Glomerular endothelial cell (primary cell): ENCODE measurements at regions not wholly inside any gene's neighbourhood (a gene's known extent, or its start where the extent isn't known, plus 50 kb on each side); places are given as distances from the start of the nearest gene placed in this dataset.
A peak's percentile ranks its signal among the peaks of the same experiment; 100 is the strongest.

Experiments used
- DNase-seq: peaks from one replicate; pipeline ENCODE4 v3.0.0-alpha.2; 2011; ENCODE audit warnings: low read depth, low spot score; ENCODE audit errors: extremely low read depth

DNA sequence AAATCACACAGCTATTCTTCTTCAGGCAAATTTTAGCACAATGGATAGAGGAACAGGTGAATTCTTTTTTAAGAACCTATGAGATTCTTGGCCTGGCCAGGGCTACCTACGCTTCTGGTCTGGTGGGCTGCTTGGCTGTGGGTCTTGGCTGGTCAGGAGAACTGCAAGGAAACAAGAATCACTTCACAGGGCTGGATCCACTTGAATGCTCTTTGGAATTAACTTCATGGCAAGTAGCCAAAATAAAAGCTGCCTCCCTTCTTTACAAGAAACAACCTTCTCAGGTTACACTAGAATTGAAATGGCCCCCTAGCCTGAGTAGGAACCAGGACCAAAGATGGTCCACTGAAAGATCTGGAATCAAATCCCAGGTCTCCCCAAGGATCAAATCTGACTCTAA is 519.1 kb downstream of the IQCM start:
- no peak for DNase-seq

DNA sequence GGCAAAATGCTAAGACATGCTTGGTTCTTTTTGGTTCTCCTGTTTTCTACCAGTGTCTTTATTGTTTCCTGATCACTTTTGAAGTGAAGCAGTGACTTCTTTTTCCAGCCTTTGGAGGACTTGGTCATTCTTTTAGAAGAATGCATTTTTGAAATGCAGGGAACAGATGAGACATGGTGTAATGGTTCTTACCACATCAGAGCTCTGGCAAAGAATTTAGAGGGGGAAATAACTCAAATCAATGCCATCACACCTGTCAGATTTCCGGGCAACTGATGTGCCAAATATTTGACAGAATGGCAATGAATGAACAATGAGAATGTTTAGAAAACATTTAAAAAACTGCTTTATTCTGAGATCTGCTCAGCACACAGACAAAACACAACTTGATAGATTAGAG is 519.6 kb downstream of the IQCM start:
- DNase-seq, result no peak

DNA sequence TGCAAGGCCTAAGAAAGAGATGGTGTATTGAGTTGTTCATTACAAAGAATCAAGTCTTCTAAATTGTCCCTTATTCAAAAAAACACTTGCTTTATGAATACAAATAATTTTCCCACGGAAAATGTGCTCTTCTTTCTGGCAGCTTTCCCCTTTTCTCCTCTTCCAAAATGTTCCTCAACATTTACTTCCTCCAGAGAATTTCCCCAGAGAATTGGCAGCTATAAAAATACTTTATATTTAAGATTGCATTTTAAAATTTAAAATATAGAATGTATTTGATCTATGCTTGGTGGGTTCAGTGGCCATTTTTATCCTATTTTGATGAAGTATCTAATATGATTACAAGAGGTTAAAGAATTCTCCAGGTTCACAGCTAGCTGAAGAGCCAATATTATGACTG is 521.0 kb downstream of the IQCM start:
- no peak for DNase-seq

DNA sequence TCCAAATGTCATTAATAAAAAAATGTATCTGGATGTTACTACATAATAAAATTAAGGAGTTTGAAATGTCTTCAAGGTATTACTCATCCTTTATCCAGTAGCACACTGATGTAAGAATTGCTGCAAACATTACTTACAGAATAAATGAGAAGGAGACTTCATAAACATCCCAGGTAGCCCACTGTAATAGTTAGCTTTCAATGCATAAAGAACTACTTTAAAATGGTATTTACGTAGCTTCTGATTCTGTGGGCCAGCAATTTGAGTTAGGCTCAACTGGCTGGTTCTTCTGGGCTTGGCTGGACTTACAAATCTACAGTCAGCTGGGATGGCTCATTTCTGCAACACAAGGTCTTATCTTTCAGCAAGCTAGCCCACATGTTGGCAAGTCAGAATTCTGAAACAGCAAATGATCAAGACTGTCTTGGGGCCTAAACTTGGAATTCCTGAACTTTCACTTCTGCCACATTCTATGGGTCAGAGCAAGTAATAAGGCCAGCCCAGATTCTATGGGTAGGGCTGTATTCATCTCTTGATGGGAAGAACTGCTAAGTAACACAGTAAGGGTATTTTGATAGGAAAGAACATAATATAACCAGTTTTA is 522.5 kb downstream of the IQCM start:
- DNase-seq, result no peak

DNA sequence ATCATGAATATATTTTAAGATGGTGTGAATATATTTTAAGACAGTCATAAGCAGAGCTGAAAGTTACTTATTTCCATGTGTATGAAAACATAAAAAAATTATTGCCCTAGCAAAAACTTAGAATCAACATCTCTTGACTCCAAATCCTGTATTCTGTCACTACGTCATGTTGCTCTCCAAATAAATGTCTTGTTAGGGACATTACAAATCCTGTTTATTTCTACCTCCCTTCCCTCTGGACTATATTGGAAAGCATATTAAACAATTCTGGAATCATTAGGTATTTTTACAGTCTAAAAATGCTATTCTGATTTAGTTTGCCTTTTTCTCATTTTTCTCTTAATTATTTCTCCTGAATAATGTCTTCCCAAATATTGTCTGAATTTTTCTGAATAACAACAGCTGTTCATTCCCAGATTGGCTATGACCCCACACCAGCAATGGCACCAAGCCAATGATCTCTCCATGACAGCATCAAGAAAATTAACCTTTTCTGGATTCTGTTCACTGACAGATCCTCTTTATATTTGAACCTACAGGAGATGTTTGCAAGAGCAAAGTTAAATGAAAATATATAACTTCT is 523.1 kb downstream of the IQCM start:
- DNase-seq, result no peak

DNA sequence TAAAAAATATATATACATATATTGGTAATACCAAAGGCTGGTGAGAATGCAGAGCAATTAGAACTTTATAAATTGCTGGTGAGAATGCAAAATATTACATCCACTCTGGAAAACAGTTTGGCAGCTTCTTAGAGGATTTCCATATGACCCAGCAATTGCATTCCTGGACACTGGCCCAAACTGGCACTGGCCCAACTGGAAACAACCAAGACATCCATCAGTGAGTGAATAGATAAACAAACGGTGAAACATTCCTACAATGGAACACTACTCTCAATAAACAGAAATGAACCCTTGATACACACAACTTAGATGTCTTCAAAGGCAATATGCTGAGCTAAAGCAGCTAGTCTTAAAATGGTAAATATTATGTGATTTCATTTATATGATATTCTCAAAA is 524.2 kb downstream of the IQCM start:
- peak; percentile 3 for DNase-seq

DNA sequence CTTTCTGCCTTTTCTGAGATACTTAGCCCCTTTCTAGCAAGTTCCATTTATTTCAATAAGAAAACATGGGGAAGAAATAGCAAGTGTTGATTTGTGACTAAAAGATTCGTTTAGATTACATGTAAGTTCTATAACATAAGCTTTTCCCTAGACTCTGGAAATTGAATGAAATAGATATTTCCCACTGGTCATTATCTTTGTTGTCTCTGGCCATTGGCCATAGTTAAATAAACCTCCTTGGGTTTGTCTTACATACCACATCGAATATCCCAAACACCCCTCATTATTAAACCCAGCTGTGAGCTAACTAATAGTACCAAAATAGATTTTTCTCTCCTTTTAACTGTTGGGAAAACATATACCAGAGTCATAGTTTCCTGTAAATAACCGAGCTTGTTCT is 534.8 kb downstream of the IQCM start:
- no peak for DNase-seq

DNA sequence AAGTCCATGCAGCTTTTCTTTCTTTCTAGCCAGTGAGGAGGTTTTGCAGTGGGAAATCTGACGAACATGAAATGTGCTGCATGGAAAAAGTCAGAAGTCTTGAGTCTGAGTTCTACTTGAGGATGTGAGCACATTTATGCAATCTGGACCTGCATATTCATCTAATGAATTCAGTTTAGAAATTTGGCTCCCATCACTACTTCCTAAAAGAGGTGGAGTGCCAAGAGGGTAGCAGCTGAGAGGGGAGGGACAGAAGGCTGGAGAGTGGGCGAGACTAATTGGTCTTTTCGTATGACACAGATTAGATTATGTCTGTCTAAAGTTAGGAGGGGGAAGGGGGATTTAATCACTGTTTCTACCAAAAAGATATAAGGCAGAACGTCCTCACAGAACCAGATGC is 535.9 kb downstream of the IQCM start:
- no peak for DNase-seq

DNA sequence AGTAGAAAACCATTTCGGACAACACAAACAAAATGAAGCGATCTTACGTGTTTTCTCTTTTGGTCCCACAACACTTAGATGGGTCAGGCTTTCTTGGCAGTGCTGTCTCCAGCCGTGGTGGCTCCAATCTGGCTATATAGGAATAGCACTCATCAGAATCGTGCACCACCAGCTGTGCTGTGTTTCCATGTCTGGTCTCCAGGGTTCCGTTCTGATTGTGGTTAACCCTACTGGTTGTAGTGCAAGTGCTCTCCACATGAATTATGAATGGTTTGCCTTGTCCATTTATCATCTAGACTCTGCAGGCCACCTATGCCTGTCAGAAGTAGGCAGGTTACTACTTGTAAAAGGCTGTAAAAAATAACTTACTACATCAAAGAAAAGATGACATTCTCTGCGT is 536.3 kb downstream of the IQCM start:
- DNase-seq, result no peak

DNA sequence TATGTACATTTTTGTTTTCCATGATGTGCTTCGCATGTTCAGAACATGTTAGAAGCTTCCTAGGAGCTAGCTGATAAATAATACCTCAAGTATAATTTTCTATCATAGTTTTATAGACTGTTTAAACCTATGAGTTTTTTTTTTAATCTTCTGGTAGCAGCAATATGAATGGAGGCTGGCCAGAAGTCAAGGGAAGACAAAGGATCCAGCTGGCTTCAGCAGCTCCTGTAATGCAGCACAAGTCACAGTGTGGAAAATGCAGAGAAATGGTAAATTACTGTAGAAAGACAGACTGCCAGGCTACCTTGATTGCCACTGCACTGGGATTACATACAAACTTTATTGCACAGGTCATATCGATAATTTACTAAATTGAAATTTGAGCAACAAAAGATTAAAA is 537.9 kb downstream of the IQCM start:
- no peak for DNase-seq

DNA sequence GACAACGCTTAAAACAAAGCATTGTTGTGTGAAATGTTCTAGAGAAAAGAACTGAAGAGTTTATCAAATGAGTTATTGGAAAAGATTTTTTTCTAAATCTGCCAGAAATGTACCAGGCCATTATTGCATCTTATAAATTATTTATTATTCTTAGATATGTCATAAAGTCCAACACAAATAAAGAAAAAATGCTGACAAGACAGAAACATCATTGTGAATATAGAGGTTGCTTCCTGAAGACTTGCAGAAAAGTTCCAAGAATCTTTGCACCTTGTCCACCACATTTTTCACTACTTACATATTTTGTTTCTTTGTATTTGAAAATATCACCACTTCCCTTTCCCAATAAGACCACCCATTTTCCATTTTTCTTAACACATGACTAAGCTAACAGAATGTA is 545.8 kb downstream of the IQCM start:
- DNase-seq, result no peak

DNA sequence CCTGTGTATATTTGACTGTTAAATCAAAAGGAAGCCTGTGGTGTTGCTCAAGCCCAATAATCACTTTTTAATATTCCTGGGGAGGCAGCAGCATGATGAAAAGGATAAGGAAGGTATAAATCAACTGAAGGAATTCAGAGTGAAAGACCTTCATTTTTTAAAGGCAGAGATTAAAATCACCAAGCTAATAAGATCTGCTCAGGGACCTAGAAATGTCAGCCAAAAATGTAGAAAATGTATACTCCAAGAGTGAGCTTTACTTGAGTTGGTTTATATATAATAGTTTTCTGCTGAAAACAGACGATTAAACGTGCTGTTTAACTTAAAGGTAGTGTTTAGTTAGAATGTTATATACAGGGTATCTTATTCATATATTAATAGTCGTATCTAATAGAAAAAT is 549.3 kb downstream of the IQCM start:
- DNase-seq, result no peak

DNA sequence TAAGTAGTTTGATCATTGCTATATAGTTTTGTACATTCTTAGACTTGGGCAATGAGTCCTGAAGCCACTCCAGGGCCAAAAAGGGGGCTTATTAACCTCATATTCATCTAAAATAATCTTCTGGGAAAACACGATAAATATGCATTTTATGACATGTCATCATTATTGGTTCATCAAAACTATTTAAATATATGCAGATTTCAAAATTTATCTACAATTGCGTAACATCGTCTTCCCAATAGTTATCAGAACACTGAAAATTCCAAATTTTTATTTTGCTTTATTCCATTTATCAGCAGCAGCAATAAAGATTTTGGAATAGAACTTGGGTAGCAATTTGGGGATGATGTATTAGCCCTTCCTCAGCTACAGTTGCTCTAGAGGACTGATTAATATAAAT is 550.0 kb downstream of the IQCM start:
- no peak for DNase-seq

DNA sequence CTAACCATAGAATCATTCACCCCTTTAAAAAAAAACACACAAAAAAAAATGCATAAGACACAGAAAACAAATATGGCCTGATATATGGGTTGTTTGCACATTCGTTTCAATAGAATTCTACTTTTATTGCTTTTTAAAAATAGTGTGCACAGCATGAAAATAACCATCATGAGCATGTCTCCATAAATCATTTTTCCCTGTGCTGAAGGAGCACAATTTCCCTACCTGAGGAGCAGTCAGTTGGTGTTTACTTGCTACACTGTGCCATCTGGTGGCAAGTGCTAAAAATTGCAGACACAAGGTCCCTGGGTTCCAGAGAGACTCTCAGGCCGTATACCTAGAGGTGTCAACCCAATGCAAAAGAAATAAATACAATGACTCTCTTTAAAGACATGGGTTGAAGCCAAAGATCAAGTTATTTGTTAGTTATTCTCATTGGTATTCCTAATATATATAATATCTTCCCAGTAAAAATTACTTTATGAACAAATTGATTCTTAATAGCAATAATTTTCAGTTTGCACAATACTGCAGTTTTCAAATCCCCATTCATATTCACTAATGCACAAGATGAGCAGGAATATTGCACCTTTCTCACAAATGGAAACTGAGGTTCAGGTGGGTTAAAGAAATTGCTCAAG is 551.4 kb downstream of the IQCM start:
- DNase-seq, result peak; percentile 18

DNA sequence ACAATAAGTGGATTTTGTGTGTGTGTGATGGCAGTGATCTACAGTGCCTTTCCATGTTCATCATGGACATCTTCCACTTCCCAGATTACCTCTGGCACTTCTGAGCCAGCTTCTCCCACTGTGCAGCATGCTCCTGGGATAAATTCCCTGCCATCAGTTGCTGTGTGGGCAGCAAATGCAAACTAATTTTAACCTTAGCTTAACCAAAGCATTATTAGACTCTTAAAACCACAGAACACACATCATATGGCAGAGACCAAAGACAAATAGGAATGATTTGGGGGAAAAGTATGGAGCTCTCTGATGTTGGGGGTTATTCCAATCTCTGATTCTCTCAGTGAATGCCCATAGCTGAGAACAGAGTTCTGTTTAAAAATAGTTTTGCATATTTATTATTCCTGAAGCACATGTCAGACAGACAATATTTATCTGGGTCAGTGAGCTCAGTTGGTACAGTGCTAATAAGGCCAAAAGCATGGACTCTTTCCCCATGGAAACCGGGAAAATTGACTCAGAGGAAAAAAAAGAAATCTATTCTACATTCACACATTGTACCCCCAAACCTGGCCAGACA is 567.4 kb downstream of the IQCM start:
- no peak for DNase-seq

DNA sequence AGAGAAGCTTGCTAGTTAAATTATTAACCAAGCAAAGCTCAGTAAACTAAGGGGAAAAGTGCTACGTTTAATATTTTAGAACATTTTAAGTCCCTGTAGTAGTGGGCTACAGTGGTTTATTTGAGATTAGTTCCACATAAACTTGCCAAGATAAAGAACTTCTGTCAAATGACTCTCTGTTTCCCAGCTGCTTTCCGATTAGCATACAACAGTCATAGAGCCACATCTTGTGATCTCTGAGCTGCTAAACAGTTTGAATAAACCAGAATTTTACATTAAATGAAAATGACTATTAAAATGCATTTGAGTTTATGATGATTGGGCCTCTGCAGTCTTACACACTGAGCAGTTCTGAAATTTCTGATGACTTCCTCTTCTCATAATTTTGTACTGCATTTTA is 568.5 kb downstream of the IQCM start:
- no peak for DNase-seq

DNA sequence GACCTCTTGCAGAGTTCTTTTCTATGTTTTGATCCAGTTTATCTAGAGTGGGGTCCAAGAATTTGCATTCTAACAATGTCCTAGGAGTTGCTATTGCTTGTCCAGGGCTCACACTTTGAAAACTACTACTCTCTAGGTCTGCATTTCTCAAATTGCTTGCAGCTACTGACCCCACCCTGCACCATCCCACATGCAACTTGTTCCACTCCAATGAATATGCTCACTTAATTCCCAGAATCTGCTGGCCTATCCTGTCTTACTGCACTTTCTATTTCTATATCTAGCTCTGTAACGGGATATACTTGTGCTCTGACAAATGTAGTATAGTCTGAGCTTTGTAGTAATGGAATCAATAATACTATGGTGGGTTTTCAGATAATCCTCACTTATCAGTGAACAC is 570.3 kb downstream of the IQCM start:
- no peak for DNase-seq

DNA sequence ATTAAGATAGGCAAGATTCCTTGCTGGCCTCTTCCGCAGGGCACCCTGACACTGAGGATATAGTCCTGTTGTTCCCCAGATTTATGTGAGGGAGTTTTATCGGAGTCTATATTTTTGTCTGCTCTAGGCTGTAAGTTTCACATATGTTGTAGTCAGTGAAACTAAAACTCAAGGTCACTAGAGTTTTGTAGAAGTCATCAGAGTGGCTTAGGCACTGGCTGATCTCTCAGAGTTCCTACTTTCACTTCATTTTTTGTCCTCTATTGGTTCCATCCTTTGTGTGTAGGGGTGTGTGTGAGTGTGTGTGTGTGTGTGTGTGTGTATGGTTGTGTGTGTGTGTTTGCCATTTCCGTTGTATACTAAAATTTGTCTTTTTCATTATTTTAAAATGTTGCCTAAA is 577.5 kb downstream of the IQCM start:
- no peak for DNase-seq

DNA sequence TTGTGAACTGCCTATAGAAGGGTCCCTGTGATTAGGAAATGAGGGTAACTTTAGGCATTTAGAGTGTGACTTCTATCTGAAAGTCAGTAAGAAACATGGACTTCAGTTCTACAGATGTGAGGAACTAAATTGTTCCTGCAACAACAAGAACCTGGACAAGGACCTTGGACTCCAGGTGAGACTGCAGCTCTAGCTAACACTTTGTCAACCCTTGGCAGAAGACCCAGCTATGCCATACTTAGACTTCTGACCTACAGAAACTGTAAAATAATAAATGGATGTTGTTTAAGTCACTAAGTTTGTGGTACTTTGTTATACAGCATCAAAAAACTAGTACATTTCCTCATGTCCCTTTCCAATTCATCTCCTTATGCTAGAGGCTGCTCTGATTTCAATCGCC is 580.8 kb downstream of the IQCM start:
- DNase-seq, result no peak

DNA sequence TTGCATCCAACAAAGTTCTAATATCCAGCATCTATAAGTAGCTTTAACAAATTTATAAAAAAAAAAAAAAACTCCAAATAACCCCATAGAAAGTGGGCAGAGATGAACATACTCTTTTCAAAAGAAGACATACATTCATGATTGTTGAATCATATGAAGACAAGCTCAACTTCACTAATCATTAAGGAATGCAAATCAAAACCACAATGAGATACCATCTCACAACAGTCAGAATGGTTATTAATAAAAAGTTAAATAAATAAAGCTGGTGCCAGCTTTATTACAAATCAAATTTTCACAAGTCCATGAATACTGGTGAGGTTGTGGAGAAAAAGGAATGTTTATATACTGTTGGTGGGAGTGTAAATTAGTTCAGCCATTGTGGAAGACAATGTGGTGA is 592.0 kb downstream of the IQCM start:
- DNase-seq, result no peak

DNA sequence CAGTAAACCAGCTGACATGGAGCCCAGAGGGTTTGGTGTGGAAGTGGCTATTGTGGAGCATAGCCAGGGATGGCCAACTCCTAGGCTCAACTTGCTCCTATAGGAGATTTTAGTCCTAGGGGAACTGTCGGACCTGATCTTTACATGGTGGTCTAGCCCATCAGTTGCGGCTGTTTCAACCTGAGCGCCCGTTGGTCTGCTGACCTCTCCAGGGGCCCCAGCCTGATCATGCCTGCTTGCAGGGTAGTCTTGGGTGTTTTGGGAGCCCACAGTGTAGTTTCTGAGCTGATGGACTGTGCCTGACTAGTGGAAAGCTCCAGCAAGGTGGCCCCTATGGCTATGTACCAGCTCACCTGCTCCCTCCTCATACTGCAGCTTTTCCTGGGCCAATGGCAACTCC is 597.0 kb downstream of the IQCM start:
- DNase-seq, result no peak

DNA sequence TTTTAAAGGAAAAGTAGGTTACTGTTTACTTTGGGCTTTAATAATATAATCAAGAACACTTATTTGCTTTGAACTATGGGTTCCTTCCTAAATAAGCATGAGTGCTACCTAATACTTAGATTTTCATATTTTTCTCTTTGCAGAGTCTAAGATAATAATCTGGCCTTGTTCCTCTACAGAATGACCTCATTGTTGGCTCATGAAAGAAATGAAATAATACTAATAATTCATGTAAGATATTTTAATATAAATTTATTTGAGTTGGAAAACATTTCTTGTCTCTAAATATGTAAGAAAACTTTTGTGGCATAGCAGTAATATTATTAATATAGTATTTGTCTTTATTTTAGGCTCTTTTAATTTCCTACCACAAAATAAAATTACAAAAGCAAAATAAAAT is 601.3 kb downstream of the IQCM start:
- no peak for DNase-seq
